Body of pancreas (tissue), 4 donors: ENCODE measurements at regions not wholly inside any gene's neighbourhood (a gene's known extent, or its start where the extent isn't known, plus 50 kb on each side); places are given as distances from the start of the nearest gene placed in this dataset.

Experiments
- CTCF ChIP-seq, 7 experiments: fragments of 450-650 bp in 4 of 7; fragments of 200-600 bp in 3 of 7; sonication (generic) in 3 of 7; IDR thresholded peaks; one replicate each; pipeline ENCODE4 v1.5.1; 2016 to 2019; ENCODE audit warnings: antibody characterized with exemption in 7 of 7
- POLR2A ChIP-seq, 3 donors: fragments of 450-650 bp; IDR thresholded peaks; one replicate each; pipeline ENCODE4 v1.6.1; 2016; ENCODE audit warnings: antibody characterized with exemption in 3 of 3, mild to moderate bottlenecking in 2 of 3

GRCh38 chr2:78811955-78812610, 213.4 kb upstream of the REG3G start:
- no peak for TF ChIP-seq CTCF (IDR thresholded peaks at IDR 0.05)
- no peak for TF ChIP-seq POLR2A (IDR thresholded peaks at IDR 0.05)
